VCaP (cell line): ENCODE measurements at regions not wholly inside any gene's neighbourhood (a gene's known extent, or its start where the extent isn't known, plus 50 kb on each side); places are given as distances from the start of the nearest gene placed in this dataset.

ENCODE experiments used
- H3K27ac ChIP-seq: fragments of 450-650 bp; 2 replicates; pipeline ENCODE4 v1.5.1; 2017
- TF ChIP-seq, protein P1 (sequence below): fragments of 450-650 bp; conservative IDR thresholded peaks from 2 replicates; pipeline ENCODE4 v1.5.1; 2017; ENCODE audit warnings: mild to moderate bottlenecking, moderate library complexity

DNA sequence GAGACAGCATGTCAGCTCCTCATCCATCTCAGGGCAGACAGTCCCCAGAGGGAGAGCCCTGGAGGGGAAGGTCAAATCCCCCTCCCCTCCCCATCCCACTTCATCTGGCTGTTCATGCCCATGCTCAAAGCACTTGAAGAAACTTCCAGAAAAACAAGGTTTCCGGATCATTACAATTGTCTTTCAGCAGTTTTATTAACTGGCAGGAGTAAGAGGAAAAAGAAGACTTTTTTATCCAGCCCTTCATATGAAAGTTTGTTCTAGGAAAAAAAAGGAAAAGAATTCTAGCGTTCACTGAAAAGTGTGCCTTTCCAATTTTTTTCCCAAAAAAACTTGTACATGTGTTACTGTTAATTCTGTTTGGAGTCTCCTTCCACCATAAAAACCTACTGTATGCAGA is 145.7 kb upstream of the TIAM1 start:
- no peak overlapping the region for H3K27ac ChIP-seq
- TF ChIP-seq, protein P1, sequence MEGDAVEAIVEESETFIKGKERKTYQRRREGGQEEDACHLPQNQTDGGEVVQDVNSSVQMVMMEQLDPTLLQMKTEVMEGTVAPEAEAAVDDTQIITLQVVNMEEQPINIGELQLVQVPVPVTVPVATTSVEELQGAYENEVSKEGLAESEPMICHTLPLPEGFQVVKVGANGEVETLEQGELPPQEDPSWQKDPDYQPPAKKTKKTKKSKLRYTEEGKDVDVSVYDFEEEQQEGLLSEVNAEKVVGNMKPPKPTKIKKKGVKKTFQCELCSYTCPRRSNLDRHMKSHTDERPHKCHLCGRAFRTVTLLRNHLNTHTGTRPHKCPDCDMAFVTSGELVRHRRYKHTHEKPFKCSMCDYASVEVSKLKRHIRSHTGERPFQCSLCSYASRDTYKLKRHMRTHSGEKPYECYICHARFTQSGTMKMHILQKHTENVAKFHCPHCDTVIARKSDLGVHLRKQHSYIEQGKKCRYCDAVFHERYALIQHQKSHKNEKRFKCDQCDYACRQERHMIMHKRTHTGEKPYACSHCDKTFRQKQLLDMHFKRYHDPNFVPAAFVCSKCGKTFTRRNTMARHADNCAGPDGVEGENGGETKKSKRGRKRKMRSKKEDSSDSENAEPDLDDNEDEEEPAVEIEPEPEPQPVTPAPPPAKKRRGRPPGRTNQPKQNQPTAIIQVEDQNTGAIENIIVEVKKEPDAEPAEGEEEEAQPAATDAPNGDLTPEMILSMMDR: no peak

DNA sequence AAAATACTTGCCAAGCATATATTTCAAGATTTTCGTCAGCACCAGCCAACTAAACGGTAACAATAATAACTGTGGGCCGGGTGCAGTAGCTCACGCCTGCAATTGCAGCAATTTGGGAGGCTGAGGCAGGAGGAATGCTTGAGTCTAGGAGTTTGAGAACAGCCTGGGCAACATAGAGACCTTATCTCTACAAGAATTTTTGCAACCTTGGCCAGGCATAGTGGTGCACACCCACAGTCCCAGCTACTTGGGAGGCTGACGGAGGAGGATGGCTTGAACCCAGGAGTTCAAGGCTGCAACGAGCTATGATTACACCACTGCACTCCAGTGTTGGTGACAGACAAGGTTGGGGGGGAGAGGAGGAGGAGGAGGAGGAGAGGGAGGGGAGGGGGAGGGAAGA is 145.0 kb upstream of the TIAM1 start:
- no peak overlapping the region for H3K27ac ChIP-seq
- TF ChIP-seq, protein P1: no peak

DNA sequence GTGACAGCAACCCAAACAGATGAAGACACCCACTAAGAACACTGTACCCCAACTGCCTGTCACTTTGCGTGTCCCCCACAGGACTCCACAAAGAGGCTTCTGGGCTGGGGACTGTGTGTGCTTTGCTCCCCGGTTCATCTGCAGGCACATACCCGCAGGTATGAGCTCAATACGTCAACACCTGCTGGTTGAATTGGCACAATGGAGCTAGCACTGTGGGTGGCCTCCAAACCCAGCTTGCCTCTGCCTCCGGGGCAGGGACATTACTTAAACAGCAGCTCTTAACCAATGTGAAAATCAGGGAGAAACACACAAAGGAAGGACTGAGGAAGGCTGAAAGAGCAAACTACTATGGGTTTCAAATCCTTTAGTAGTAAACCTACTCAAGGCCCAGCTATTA is 140.2 kb upstream of the TIAM1 start:
- no peak overlapping the region for H3K27ac ChIP-seq
- TF ChIP-seq, protein P1: no peak

DNA sequence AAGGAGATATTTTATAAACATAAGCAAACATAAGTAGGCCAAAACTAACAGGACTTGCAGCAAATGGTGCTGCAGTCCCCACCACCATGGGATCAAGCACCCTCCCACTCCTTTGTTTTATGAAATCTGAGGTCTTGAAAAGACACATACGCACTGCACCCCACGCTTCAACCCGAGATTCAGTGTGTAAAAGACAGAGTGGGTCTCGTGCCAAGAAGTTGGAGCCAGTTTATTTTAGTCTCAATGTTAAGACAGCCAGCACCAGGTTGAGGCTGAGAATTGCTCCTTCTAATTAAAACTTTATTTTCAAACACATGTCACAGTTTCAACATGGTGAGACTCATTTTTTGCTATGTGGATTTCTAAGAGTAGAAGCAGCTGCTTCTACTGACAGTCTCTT is 139.1 kb upstream of the TIAM1 start:
- H3K27ac ChIP-seq: no peak overlapping the region
- TF ChIP-seq, protein P1: no peak

DNA sequence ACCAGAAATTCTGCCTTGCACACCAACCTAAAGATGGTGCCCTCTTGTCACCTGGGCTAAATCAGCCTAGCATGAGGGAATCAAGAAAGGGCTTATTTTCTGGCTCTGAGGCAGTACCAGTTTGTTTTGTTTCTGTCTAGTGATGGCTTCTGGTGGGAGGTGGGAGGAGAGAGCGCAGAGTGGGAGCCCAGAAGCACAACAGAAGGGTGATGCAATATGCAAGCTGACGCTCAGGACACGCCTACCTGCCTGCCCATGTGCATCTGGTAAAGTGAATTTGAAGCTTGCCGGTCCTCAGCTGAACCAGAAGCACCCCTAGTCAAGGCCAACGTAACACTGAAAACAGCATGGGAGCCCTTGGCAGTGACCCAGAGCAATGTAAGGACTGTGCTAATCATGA is 138.4 kb upstream of the TIAM1 start:
- TF ChIP-seq, protein P1: no peak
- H3K27ac ChIP-seq: no peak overlapping the region

DNA sequence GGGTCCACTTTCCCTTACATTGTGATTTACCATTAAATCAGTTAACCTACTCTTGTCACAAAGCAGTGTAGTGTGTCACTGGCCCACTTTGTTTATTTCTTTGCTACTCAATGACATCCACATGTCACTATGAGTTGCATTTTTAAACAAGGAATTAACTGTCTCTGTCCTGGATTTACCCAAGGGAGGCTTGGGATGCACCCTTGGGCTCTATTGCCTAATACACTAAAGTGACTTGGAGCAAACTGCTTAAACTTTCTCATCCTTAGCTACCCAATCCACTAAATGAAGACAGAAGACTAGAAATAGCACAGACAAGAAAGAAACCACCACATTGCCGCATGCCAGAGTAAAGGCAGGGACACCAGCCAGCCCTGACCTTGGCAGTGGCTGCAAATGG is 136.2 kb upstream of the TIAM1 start:
- no peak overlapping the region for H3K27ac ChIP-seq

DNA sequence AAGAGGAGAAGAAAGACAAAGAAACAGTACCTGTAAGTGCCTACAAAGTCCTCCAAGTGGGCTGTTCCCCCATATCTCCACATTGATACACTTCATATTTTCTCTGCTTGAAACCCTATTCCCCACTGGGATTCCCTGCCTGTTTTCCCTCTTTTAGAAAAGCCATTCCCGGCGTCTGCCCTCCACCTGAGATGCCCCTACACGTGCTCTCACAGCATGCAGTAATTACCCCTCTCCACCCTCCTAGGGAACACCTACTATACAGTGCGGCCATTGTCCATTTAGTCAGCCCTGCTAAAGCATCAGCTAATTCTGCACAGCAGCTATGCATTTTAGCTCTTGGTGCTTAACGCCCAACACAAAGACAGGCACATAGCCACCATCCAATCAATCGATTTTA is 135.7 kb upstream of the TIAM1 start:
- H3K27ac ChIP-seq: no peak overlapping the region
- TF ChIP-seq, protein P1: no peak

More for the DNA sequence above, 136.2 kb upstream of the TIAM1 start:
- TF ChIP-seq, protein P1: no peak

DNA sequence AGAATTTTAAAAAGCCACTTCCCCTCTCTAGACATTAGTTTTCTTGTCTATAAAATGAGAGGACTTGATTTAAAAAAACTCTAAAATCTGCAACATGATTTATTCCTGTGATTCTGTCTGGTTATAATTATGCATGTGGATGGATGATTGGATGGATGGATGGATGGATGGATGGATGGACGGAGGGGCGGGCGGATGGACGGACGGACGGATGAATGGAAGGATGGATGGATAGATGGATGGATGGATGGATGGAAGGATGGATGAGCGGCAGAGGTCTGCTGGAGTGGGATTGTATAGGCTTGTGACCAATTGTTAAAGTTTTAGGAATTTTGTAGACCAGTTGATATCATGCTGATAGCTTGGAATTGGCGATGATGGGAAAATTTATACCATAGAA is 135.2 kb upstream of the TIAM1 start:
- TF ChIP-seq, protein P1: no peak
- H3K27ac ChIP-seq: no peak overlapping the region
